HEK293T (cell line): ENCODE measurements at regions not wholly inside any gene's neighbourhood (a gene's known extent, or its start where the extent isn't known, plus 50 kb on each side); places are given as distances from the start of the nearest gene placed in this dataset.

Experiments
- ARNT ChIP-seq: fragments of 450-650 bp; IDR thresholded peaks from 2 replicates; pipeline ENCODE4 v1.6.1; 2017; ENCODE audit warnings: mild to moderate bottlenecking
- BHLHE40 ChIP-seq: fragments of 450-650 bp; IDR thresholded peaks from 2 replicates; pipeline ENCODE4 v1.6.1; 2016; ENCODE audit warnings: mild to moderate bottlenecking, moderate library complexity, borderline replicate concordance
- CTBP1 ChIP-seq: fragments of 450-650 bp; IDR thresholded peaks from 2 replicates; pipeline ENCODE4 v1.6.1; 2016; ENCODE audit warnings: borderline replicate concordance
- ELF4 ChIP-seq: fragments of 450-650 bp; IDR thresholded peaks from 2 replicates; pipeline ENCODE4 v1.6.1; 2017; ENCODE audit warnings: antibody characterized with exemption
- FOXA1 ChIP-seq: fragments of 450-650 bp; IDR thresholded peaks from 2 replicates; pipeline ENCODE4 v1.6.1; 2016; ENCODE audit warnings: mild to moderate bottlenecking
- FOXK2 ChIP-seq: fragments of 450-650 bp; IDR thresholded peaks from 2 replicates; pipeline ENCODE4 v1.6.1; 2016; ENCODE audit warnings: mild to moderate bottlenecking
- FOXM1 ChIP-seq: fragments of 450-650 bp; IDR thresholded peaks from 2 replicates; pipeline ENCODE4 v1.6.1; 2017; ENCODE audit warnings: mild to moderate bottlenecking, borderline replicate concordance
- LEF1 ChIP-seq: fragments of 450-650 bp; IDR thresholded peaks from 2 replicates; pipeline ENCODE4 v1.6.1; 2017; ENCODE audit warnings: mild to moderate bottlenecking, borderline replicate concordance
- NFRKB ChIP-seq: fragments of 450-650 bp; IDR thresholded peaks from 2 replicates; pipeline ENCODE4 v1.6.1; 2016; ENCODE audit warnings: mild to moderate bottlenecking, moderate library complexity
- PKNOX1 ChIP-seq: fragments of 450-650 bp; IDR thresholded peaks from 2 replicates; pipeline ENCODE4 v1.6.1; 2016
- SP1 ChIP-seq: fragments of 450-650 bp; IDR thresholded peaks from 2 replicates; pipeline ENCODE4 v1.6.1; 2017
- SUZ12 ChIP-seq: fragments of 450-650 bp; IDR thresholded peaks from 2 replicates; pipeline ENCODE4 v1.6.1; 2016; ENCODE audit warnings: mild to moderate bottlenecking

GRCh38 chr3:176848431-176849214, 348.7 kb downstream of the TBL1XR1 start:
- TF ChIP-seq SP1, result no peak
- no peak for TF ChIP-seq SUZ12
- TF ChIP-seq BHLHE40, result no peak
- no peak for TF ChIP-seq CTBP1
- TF ChIP-seq ARNT, result no peak
- no peak for TF ChIP-seq LEF1
- no peak for TF ChIP-seq NFRKB
- no peak for TF ChIP-seq FOXM1
- no peak for TF ChIP-seq PKNOX1
- TF ChIP-seq FOXA1, result no peak
- no peak for TF ChIP-seq FOXK2
- TF ChIP-seq ELF4, result no peak
